GM23248 (cell line): ENCODE measurements at regions not wholly inside any gene's neighbourhood (a gene's known extent, or its start where the extent isn't known, plus 50 kb on each side); places are given as distances from the start of the nearest gene placed in this dataset.

Source experiments
- DNase-seq: peaks from one replicate; pipeline ENCODE4 v3.0.0-alpha.2; 2015
- H2AFZ ChIP-seq: fragments of 200-600 bp; sonication (generic); 2 replicates; pipeline ENCODE4 v1.6.1; 2016; ENCODE audit warnings: antibody characterized with exemption
- H3F3A ChIP-seq: fragments of 200-600 bp; sonication (generic); 2 replicates; pipeline ENCODE4 v1.6.1; 2016; ENCODE audit warnings: mild to moderate bottlenecking, antibody characterized with exemption, mixed run types; ENCODE audit not compliant: insufficient read depth
- H3K27ac ChIP-seq: fragments of 200-600 bp; sonication (generic); 2 replicates; pipeline ENCODE4 v1.5.1; 2016; ENCODE audit warnings: mild to moderate bottlenecking
- H3K27me3 ChIP-seq: fragments of 200-600 bp; sonication (generic); replicated peaks from 2 replicates; pipeline ENCODE4 v1.6.1; 2016; ENCODE audit warnings: mild to moderate bottlenecking; ENCODE audit not compliant: insufficient read depth
- H3K36me3 ChIP-seq: fragments of 200-600 bp; sonication (generic); 2 replicates; pipeline ENCODE4 v1.6.1; 2016; ENCODE audit warnings: low read depth, mild to moderate bottlenecking
- H3K4me1 ChIP-seq: fragments of 200-600 bp; sonication (generic); 2 replicates; pipeline ENCODE4 v1.6.1; 2016; ENCODE audit warnings: mild to moderate bottlenecking; ENCODE audit not compliant: insufficient read depth
- H3K4me2 ChIP-seq: fragments of 200-600 bp; sonication (generic); one replicate; pipeline ENCODE4 v1.6.1; 2016; ENCODE audit warnings: mild to moderate bottlenecking; ENCODE audit not compliant: unreplicated experiment
- H3K4me3 ChIP-seq: fragments of 200-600 bp; sonication (generic); 2 replicates; pipeline ENCODE4 v1.5.1; 2016; ENCODE audit warnings: mild to moderate bottlenecking
- H3K79me2 ChIP-seq: fragments of 200-600 bp; sonication (generic); 2 replicates; pipeline ENCODE4 v1.6.1; 2016; ENCODE audit warnings: mild to moderate bottlenecking; ENCODE audit not compliant: insufficient read depth
- H3K9ac ChIP-seq: fragments of 200-600 bp; sonication (generic); 2 replicates; pipeline ENCODE4 v1.6.1; 2016; ENCODE audit warnings: mild to moderate bottlenecking
- H3K9me2 ChIP-seq: fragments of 200-600 bp; sonication (generic); 2 replicates; pipeline ENCODE4 v1.6.1; 2016; ENCODE audit warnings: mixed run types, mild to moderate bottlenecking, moderate library complexity; ENCODE audit not compliant: insufficient read depth
- H3K9me3 ChIP-seq: fragments of 200-600 bp; sonication (generic); one replicate; pipeline ENCODE4 v1.6.1; 2017; ENCODE audit warnings: low read depth
- H4K20me1 ChIP-seq: fragments of 200-600 bp; sonication (generic); 2 replicates; pipeline ENCODE4 v1.6.0; 2016; ENCODE audit not compliant: insufficient read depth
- EZH2 ChIP-seq: fragments of 200-600 bp; sonication (generic); IDR thresholded peaks from 2 replicates; pipeline ENCODE4 v1.6.1; 2018; ENCODE audit warnings: antibody characterized with exemption, mild to moderate bottlenecking; ENCODE audit not compliant: insufficient read depth, poor library complexity, severe bottlenecking
- EZH2phosphoT487 ChIP-seq: fragments of 200-600 bp; sonication (generic); IDR thresholded peaks from 2 replicates; pipeline ENCODE4 v1.6.1; 2018; ENCODE audit warnings: antibody characterized with exemption, moderate library complexity, mild to moderate bottlenecking, low read depth; ENCODE audit not compliant: insufficient read depth
- WGBS, 2 experiments: methylation state at CpG; one replicate each; pipeline ENCODE4 v1.1.6; 2015 to 2017; ENCODE audit warnings: low lambda C conversion rate in 2 of 2, low coverage in 1 of 2; ENCODE audit errors: missing lambda C conversion rate in 2 of 2; 5-methylcytosine and 5-hydroxymethylcytosine counted together
- in situ Hi-C: fragments of 300-500 bp; cut with MboI; formaldehyde crosslinking; loops from 2 replicates; pipeline ENCODE4 v1.15.0; 2020

- DNase-seq = no peak
- H3K9me3 ChIP-seq = no peaks in the 10 kb centered on the region
- H2AFZ ChIP-seq = no peak overlapping the region
- no peak overlapping the region for H3K4me3 ChIP-seq
- TF ChIP-seq EZH2 (no peak), EZH2phosphoT487 (no peak)
- no peaks in the 10 kb centered on the region for H3K79me2 ChIP-seq
- H3K9me2 ChIP-seq = no peaks in the 10 kb centered on the region
- H3K4me2 ChIP-seq = peak overlapping the region; percentile 45
- H3K36me3 ChIP-seq = no peaks in the 10 kb centered on the region
- H4K20me1 ChIP-seq = no peaks in the 10 kb centered on the region
- H3K9ac ChIP-seq = no peak overlapping the region
- H3F3A ChIP-seq = peaks cover 36% of the 10 kb centered on the region
- no peaks in the 10 kb centered on the region for H3K27me3 ChIP-seq
- in situ Hi-C loops = no loop called here
- H3K4me1 ChIP-seq = peaks cover 28% of the 10 kb centered on the region
- WGBS, 2 experiments = 82 to 93% methylated on average over 3 of the region's 3 CpGs
- H3K27ac ChIP-seq = 0 out of 2 replicates have a peak overlapping the region, but pooled peaks have one; percentile 61
These were observed 83.0 kb upstream of the FNDC3A start for GRCh38 chr13:48892688-48893075.

- Histone ChIP-seq H4K20me1 (no peaks in the 10 kb centered on the region), H3K9ac (no peak overlapping the region), H3K4me2 (no peak overlapping the region), H3F3A (peaks cover 22% of the 10 kb centered on the region), H3K9me3 (no peaks in the 10 kb centered on the region), H3K27ac (no peak overlapping the region), H3K79me2 (no peaks in the 10 kb centered on the region), H3K27me3 (no peaks in the 10 kb centered on the region), H2AFZ (no peak overlapping the region), H3K4me1 (peaks cover 16% of the 10 kb centered on the region), H3K4me3 (no peak overlapping the region), H3K9me2 (0 out of 2 replicates have a peak, but pooled peaks cover 4% of the 10 kb centered on the region), H3K36me3 (no peaks in the 10 kb centered on the region)
- in situ Hi-C loops = no loop called here
- TF ChIP-seq EZH2phosphoT487 (no peak), EZH2 (no peak)
- DNase-seq = peak; percentile 45
These were observed 79.4 kb upstream of the FNDC3A start for GRCh38 chr13:48896312-48896711.

- Histone ChIP-seq H3K27ac (no peak overlapping the region), H3K27me3 (no peaks in the 10 kb centered on the region), H3K9me3 (no peaks in the 10 kb centered on the region), H2AFZ (no peak overlapping the region), H3K4me1 (no peaks in the 10 kb centered on the region), H3K36me3 (no peaks in the 10 kb centered on the region), H3K79me2 (no peaks in the 10 kb centered on the region), H3K9me2 (0 out of 2 replicates have a peak, but pooled peaks cover 4% of the 10 kb centered on the region), H3F3A (no peaks in the 10 kb centered on the region), H3K4me2 (no peak overlapping the region), H4K20me1 (no peaks in the 10 kb centered on the region), H3K4me3 (no peak overlapping the region), H3K9ac (no peak overlapping the region)
- no peak for DNase-seq
- in situ Hi-C loops = no loop called here
- TF ChIP-seq EZH2phosphoT487 (no peak), EZH2 (no peak)
These were observed 73.9 kb upstream of the FNDC3A start for GRCh38 chr13:48901781-48902180.

GRCh38 chr13:48902368-48902767 is 73.3 kb upstream of the FNDC3A start:
- Histone ChIP-seq H3K4me2 (no peak overlapping the region), H3K27me3 (no peaks in the 10 kb centered on the region), H3K9ac (no peak overlapping the region), H3K4me3 (no peak overlapping the region), H3F3A (no peaks in the 10 kb centered on the region), H4K20me1 (no peaks in the 10 kb centered on the region), H3K9me3 (no peaks in the 10 kb centered on the region), H3K79me2 (no peaks in the 10 kb centered on the region), H3K27ac (no peak overlapping the region), H3K36me3 (no peaks in the 10 kb centered on the region), H2AFZ (no peak overlapping the region), H3K4me1 (no peaks in the 10 kb centered on the region), H3K9me2 (0 out of 2 replicates have a peak, but pooled peaks cover 4% of the 10 kb centered on the region)
- DNase-seq = peak; percentile 13
- in situ Hi-C loops = no loop called here
- 94 to 97% methylated on average over 1 of the region's 1 CpG for WGBS, 2 experiments
- TF ChIP-seq EZH2phosphoT487 (no peak), EZH2 (no peak)

DNA sequence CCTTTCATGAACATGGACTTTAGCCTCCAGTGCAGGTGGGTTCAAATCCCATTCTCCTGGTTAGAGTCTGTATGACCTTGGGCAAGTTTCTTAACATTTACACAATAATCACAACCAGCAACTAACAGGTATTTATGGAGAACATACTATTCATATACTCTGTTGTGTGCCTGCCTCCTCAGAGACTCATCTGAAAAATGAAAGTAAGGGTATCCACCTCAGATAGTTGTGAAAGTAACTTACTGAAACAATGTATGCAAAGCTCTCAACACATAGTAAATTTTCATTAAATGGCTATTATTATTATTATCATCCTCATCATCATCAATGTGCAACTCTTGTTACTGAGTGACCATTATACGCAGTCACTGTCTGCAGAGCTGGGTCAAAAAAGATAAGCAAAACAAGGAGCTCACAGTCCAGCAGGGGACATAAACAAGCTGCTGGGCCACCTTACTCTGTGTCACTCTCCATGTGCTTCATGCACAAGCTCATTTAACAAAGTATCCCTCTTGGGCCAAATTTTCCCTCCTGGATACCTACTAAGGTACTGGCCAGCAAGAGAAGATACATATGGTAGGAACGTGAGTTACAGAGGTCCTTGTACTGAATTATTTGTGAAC is 70.9 kb upstream of the FNDC3A start:
- H2AFZ ChIP-seq = no peak overlapping the region
- H3K4me3 ChIP-seq = no peak overlapping the region
- H3K4me1 ChIP-seq = peaks cover 10% of the 10 kb centered on the region
- no peak overlapping the region for H3K9ac ChIP-seq
- no peak overlapping the region for H3K27ac ChIP-seq
- no peaks in the 10 kb centered on the region for H4K20me1 ChIP-seq
- in situ Hi-C loops = no loop called here
- H3F3A ChIP-seq = peaks cover 5% of the 10 kb centered on the region; the same call in 1 of the 2 replicates
- H3K4me2 ChIP-seq = no peak overlapping the region
- no peak for TF ChIP-seq EZH2
- no peak for TF ChIP-seq EZH2phosphoT487
- H3K9me3 ChIP-seq = no peaks in the 10 kb centered on the region
- no peaks in the 10 kb centered on the region for H3K79me2 ChIP-seq
- no peaks in the 10 kb centered on the region for H3K9me2 ChIP-seq
- H3K27me3 ChIP-seq = no peaks in the 10 kb centered on the region
- no peak for DNase-seq
- WGBS, 2 experiments = 90 to 98% methylated on average over 2 of the region's 2 CpGs
- no peaks in the 10 kb centered on the region for H3K36me3 ChIP-seq
